ENCODE measurements at regions not wholly inside any gene's neighbourhood (a gene's known extent, or its start where the extent isn't known, plus 50 kb on each side); places are given as distances from the start of the nearest gene placed in this dataset.

- CTCF ChIA-PET, result no interaction called here
- POLR2A ChIA-PET, result no interaction called here
Observed at GRCh38 chr14:51513933-51514332, 137.8 kb upstream of the FRMD6 start.

GRCh38 chr14:51515611-51516010, 136.1 kb upstream of the FRMD6 start:
- TF ChIP-seq, protein P1, sequence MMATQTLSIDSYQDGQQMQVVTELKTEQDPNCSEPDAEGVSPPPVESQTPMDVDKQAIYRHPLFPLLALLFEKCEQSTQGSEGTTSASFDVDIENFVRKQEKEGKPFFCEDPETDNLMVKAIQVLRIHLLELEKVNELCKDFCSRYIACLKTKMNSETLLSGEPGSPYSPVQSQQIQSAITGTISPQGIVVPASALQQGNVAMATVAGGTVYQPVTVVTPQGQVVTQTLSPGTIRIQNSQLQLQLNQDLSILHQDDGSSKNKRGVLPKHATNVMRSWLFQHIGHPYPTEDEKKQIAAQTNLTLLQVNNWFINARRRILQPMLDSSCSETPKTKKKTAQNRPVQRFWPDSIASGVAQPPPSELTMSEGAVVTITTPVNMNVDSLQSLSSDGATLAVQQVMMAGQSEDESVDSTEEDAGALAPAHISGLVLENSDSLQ (IDR thresholded peaks at IDR 0.05), result no peak
- TF ChIP-seq LEF1 (IDR thresholded peaks at IDR 0.05; ENCODE audit: borderline replicate concordance) (no peak), FOXK2 (IDR thresholded peaks at IDR 0.05) (no peak), L3MBTL2 (conservative IDR thresholded peaks at IDR 0.05) (no peak), ARNT (IDR thresholded peaks at IDR 0.05) (no peak), NFRKB (IDR thresholded peaks at IDR 0.05) (no peak), BHLHE40 (IDR thresholded peaks at IDR 0.05; ENCODE audit: borderline replicate concordance) (no peak), SUZ12 (IDR thresholded peaks at IDR 0.05) (no peak)
- DNase-seq (ENCODE audit: extremely low spot score), result no peak
- CTCF ChIA-PET, result no interaction called here
- POLR2A ChIA-PET, result no interaction called here

More at GRCh38 chr14:51513933-51514332, 137.8 kb upstream of the FRMD6 start:
- DNase-seq (ENCODE audit: extremely low spot score), result no peak
- TF ChIP-seq HDGF (IDR thresholded peaks at IDR 0.05; ENCODE audit: borderline replicate concordance) (no peak), ZNF384 (IDR thresholded peaks at IDR 0.05) (no peak), NFRKB (IDR thresholded peaks at IDR 0.05) (no peak), FOXA1 (IDR thresholded peaks at IDR 0.05) (no peak), SP1 (IDR thresholded peaks at IDR 0.05) (no peak), TARDBP (IDR thresholded peaks at IDR 0.05) (no peak), L3MBTL2 (conservative IDR thresholded peaks at IDR 0.05) (no peak), LEF1 (IDR thresholded peaks at IDR 0.05; ENCODE audit: borderline replicate concordance) (no peak), FOXM1 (IDR thresholded peaks at IDR 0.05; ENCODE audit: borderline replicate concordance) (no peak), SUZ12 (IDR thresholded peaks at IDR 0.05) (no peak), CTBP1 (IDR thresholded peaks at IDR 0.05; ENCODE audit: borderline replicate concordance) (no peak)
- TF ChIP-seq, protein P1 (IDR thresholded peaks at IDR 0.05), result no peak

DNA sequence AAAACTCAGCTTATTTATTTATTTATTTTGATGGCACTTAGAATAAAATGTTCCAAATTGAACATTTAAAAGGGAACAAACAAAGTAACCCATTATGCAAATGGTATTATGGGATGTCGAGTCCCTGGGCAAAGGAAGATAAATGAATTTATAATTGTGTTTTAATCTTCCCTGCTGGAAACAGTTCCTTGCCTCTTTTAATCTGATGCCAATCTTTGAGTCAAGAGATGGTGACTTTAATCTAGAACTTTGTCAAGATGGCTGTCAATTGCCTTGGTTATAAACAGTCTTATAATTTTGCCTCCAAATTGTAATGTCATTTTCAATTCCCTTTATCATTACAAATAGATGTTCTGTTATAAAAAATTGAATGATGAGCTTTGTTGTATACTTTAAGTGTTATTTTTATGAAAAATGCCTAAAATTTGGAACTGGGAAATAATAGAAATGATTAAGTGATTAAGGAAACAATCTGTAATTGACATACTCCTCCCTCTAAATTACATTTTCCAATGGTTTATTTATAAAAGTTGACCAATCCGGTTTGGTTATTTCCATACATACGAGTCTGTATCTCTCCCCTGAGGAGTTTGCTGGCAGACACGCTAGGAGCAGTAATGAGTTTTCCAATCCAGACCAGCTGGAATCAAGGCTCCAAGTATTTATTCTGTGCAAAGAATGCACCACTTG, 134.9 kb upstream of the FRMD6 start:
- POLR2A ChIA-PET, result no interaction called here
- CTCF ChIA-PET, result no interaction called here
- no peak for TF ChIP-seq TARDBP (IDR thresholded peaks at IDR 0.05)
- no peak for TF ChIP-seq ZNF384 (IDR thresholded peaks at IDR 0.05)
- no peak for TF ChIP-seq SUZ12 (IDR thresholded peaks at IDR 0.05)
- no peak for TF ChIP-seq FOXK2 (IDR thresholded peaks at IDR 0.05)
- TF ChIP-seq NFRKB (IDR thresholded peaks at IDR 0.05), result no peak
- TF ChIP-seq, protein P1 (IDR thresholded peaks at IDR 0.05), result no peak
- no peak for TF ChIP-seq L3MBTL2 (conservative IDR thresholded peaks at IDR 0.05)
- no peak for TF ChIP-seq CTBP1 (IDR thresholded peaks at IDR 0.05; ENCODE audit: borderline replicate concordance)
- TF ChIP-seq FOXA1 (IDR thresholded peaks at IDR 0.05), result no peak
- TF ChIP-seq ELF4 (IDR thresholded peaks at IDR 0.05), result no peak
- DNase-seq (ENCODE audit: extremely low spot score), result no peak

DNA sequence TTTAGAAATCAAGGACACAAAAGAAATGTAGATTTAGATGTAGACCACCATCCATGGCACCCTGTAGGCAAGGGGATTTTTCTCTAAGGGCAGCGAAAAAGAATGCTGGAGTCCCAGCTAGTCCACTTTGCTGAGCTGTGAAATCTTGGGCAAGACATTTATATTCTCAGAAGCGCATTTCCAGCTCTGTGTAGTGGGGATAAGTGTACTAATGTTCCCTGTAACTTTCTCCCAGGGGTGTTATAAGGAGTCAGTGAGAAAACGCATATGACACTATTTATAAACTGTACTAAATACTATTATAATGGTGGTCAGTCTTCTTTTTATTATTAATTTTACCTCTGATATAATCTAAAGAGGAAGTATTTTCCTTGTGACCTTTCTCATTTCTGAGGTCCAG, 133.4 kb upstream of the FRMD6 start:
- no peak for TF ChIP-seq LEF1 (IDR thresholded peaks at IDR 0.05; ENCODE audit: borderline replicate concordance)
- no peak for TF ChIP-seq BHLHE40 (IDR thresholded peaks at IDR 0.05; ENCODE audit: borderline replicate concordance)
- no peak for TF ChIP-seq ELF4 (IDR thresholded peaks at IDR 0.05)
- no peak for TF ChIP-seq HDGF (IDR thresholded peaks at IDR 0.05; ENCODE audit: borderline replicate concordance)
- TF ChIP-seq L3MBTL2 (conservative IDR thresholded peaks at IDR 0.05), result no peak
- no peak for TF ChIP-seq TARDBP (IDR thresholded peaks at IDR 0.05)
- no peak for TF ChIP-seq NFRKB (IDR thresholded peaks at IDR 0.05)
- TF ChIP-seq FOXM1 (IDR thresholded peaks at IDR 0.05; ENCODE audit: borderline replicate concordance), result no peak
- TF ChIP-seq, protein P1 (IDR thresholded peaks at IDR 0.05), result no peak
- TF ChIP-seq SP1 (IDR thresholded peaks at IDR 0.05), result no peak
- ChIA-PET CTCF (no interaction called here), POLR2A (no interaction called here)
- no peak for DNase-seq (ENCODE audit: extremely low spot score)

- ChIA-PET CTCF (no interaction called here), POLR2A (no interaction called here)
- DNase-seq (ENCODE audit: extremely low spot score), result no peak
- TF ChIP-seq BHLHE40 (IDR thresholded peaks at IDR 0.05; ENCODE audit: borderline replicate concordance), result no peak
- TF ChIP-seq SUZ12 (IDR thresholded peaks at IDR 0.05), result no peak
- no peak for TF ChIP-seq ZNF384 (IDR thresholded peaks at IDR 0.05)
- no peak for TF ChIP-seq FOXK2 (IDR thresholded peaks at IDR 0.05)
- no peak for TF ChIP-seq CTBP1 (IDR thresholded peaks at IDR 0.05; ENCODE audit: borderline replicate concordance)
- no peak for TF ChIP-seq LEF1 (IDR thresholded peaks at IDR 0.05; ENCODE audit: borderline replicate concordance)
- TF ChIP-seq TARDBP (IDR thresholded peaks at IDR 0.05), result no peak
- TF ChIP-seq ARNT (IDR thresholded peaks at IDR 0.05), result no peak
- TF ChIP-seq FOXA1 (IDR thresholded peaks at IDR 0.05), result no peak
- TF ChIP-seq NFRKB (IDR thresholded peaks at IDR 0.05), result no peak
- TF ChIP-seq ELF4 (IDR thresholded peaks at IDR 0.05), result no peak
- no peak for TF ChIP-seq L3MBTL2 (conservative IDR thresholded peaks at IDR 0.05)
- TF ChIP-seq HDGF (IDR thresholded peaks at IDR 0.05; ENCODE audit: borderline replicate concordance), result no peak
- TF ChIP-seq, protein P1 (IDR thresholded peaks at IDR 0.05), result no peak
- no peak for TF ChIP-seq FOXM1 (IDR thresholded peaks at IDR 0.05; ENCODE audit: borderline replicate concordance)
Observed at GRCh38 chr14:51518711-51519110, 133.0 kb upstream of the FRMD6 start.

Measured in HEK293T (cell line).